ENCODE measurements at regions not wholly inside any gene's neighbourhood (a gene's known extent, or its start where the extent isn't known, plus 50 kb on each side); places are given as distances from the start of the nearest gene placed in this dataset.

- TF ChIP-seq FOXJ3 (CRISPR knock-in tag; IDR thresholded peaks at IDR 0.05) (no peak), CTCF (IDR thresholded peaks at IDR 0.05) (no peak), GATA2 (CRISPR knock-in tag; IDR thresholded peaks at IDR 0.05) (no peak), REST (IDR thresholded peaks at IDR 0.05; ENCODE audit: low read depth, low read length) (no peak), JUND (IDR thresholded peaks at IDR 0.05) (no peak), MXI1 (IDR thresholded peaks at IDR 0.05; ENCODE audit: low read depth, low read length) (no peak), USF1 (IDR thresholded peaks at IDR 0.05; ENCODE audit: borderline replicate concordance, low read depth) (no peak), YY1 (IDR thresholded peaks at IDR 0.05; ENCODE audit: low read depth) (no peak), RAD21 (IDR thresholded peaks at IDR 0.05; ENCODE audit: low read length) (no peak), MAX (IDR thresholded peaks at IDR 0.05; ENCODE audit: low read depth) (no peak), TAF1 (IDR thresholded peaks at IDR 0.05; ENCODE audit: borderline replicate concordance, low read depth, low read length) (no peak)
Observed at GRCh38 chr13:22903925-22904324, 276.9 kb upstream of the SGCG start.

Measured in SK-N-SH (cell line).